ENCODE measurements at regions not wholly inside any gene's neighbourhood (a gene's known extent, or its start where the extent isn't known, plus 50 kb on each side); places are given as distances from the start of the nearest gene placed in this dataset.

GRCh38 chr1:222370913-222371675 is 176.8 kb downstream of the HHIPL2 start:
- DNase-seq (ENCODE audit: low read depth in 4 of 4, low spot score in 3 of 4), result no peak

DNA sequence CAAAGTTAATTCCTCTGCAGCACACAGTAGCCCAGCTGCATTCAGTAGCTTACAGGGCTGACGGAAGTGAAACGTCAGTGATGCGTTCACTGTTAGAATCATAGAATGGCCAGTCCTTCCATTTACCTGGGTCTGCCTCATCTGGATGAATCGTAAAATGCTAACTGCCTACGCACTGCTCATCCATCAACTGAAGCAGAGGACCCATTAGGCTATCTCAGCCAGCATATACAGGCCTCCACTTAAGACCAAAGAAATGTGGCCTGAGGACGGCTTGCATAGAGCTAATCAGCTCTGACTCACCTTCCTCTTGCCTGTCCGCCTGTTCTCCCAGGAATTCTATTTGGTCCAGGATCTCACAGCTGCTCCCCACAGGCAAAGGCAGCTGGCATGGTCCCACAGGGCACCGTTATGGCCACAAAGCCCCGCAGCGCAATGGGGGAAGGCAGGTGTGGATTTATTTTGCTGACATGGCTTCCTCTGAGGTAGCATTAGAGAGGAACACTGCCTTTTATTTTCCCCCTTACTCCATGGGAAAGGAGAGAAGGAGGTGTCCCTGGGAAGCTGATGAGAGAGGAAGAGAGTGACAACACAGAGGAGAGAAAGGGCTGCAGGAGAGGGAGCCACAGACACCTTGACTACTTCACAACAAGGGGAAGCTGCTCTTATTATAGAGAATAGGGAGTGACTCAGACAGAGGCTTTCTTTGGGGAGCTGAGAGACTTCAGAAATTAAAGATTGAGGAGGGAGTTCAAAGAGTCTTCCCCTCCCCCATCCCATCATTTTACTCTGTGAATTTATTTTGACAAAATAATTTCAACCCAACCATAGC is 177.6 kb downstream of the HHIPL2 start:
- DNase-seq (ENCODE audit: low read depth in 4 of 4, low spot score in 3 of 4), result no peak

GRCh38 chr1:222369148-222369547 is 178.8 kb downstream of the HHIPL2 start:
- no peak for DNase-seq (ENCODE audit: low read depth in 4 of 4, low spot score in 3 of 4)

GRCh38 chr1:222358100-222358499 is 189.8 kb downstream of the HHIPL2 start:
- no peak for DNase-seq (ENCODE audit: low read depth in 4 of 4, low spot score in 3 of 4)

DNA sequence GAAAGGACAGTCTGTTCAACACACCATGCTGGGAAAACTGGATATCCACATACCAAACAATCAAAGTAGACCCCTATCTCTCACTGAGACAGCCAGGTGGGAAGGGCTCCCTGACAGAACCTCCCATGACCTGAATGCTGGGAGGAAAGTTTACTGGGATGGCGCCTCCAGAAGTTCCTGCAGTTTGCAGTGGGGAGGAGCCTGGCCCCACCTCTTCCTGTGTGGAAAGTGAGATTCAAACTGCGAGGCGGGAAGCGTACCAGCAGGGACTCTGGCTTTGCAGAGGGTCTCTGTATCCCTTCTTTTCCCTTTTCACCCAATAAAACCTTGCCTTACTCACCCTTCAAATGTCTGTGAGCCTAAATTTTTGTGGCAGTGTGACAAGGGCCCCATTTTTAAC is 190.7 kb downstream of the HHIPL2 start:
- DNase-seq (ENCODE audit: low read depth in 4 of 4, low spot score in 3 of 4), result no peak

GRCh38 chr1:222347627-222348026 is 200.3 kb downstream of the HHIPL2 start:
- no peak for DNase-seq (ENCODE audit: low read depth in 4 of 4, low spot score in 3 of 4)

- DNase-seq (ENCODE audit: low read depth in 4 of 4, low spot score in 3 of 4), result no peak
Observed at GRCh38 chr1:222346955-222347354, 200.9 kb downstream of the HHIPL2 start.

- no peak for DNase-seq (ENCODE audit: low read depth in 4 of 4, low spot score in 3 of 4)
Observed at GRCh38 chr1:222339376-222339947, 208.4 kb downstream of the HHIPL2 start.

DNA sequence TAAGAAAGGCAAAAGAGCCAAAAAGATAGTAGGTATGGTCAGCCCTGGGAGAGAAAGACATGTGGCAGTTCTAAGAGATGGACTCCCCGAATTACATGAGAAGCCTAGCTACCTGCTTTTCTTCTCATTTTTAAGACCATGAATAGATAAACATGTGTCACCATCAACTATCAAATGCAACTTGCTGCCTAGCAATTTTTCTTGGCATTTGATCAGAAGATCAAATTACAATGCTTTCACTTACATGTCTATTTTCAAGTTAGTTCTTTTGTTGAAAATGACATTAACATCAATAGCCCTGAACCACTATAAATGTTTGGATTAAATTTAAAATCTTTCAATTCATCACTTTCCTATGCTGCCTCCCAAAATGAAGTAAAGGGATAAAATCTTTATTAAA is 212.3 kb downstream of the HHIPL2 start:
- no peak for DNase-seq (ENCODE audit: low read depth in 4 of 4, low spot score in 3 of 4)

DNA sequence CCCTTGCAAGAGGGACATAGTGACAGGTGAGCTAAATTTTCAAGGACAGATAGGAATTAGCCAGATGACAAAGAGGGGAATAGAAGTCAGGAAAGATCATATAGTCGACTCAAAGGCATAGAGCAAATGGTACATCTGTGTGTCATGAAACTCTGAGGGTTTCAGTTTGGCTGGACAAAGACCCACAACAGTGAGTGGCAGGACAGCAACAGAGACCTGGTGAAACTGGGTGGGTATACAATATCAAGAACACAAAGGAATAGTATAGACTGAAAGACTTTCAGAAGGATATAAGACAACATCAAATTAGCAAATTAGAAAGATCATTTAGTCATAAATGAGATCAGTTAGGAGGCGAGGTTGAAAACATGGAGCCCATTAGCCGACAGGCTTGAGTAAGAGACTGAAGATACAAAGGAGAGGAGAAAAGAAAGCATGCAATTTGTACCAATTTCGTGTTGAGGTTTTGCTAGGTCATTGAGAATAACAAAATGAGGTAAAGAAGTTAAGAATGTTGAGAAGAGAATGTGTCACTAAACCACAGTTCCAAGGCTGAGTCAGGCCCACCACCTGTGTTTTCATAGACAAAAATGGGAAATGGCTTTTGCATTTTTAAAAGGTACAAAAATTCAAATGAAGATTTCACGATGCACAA is 213.8 kb downstream of the HHIPL2 start:
- no peak for DNase-seq (ENCODE audit: low read depth in 4 of 4, low spot score in 3 of 4)

DNA sequence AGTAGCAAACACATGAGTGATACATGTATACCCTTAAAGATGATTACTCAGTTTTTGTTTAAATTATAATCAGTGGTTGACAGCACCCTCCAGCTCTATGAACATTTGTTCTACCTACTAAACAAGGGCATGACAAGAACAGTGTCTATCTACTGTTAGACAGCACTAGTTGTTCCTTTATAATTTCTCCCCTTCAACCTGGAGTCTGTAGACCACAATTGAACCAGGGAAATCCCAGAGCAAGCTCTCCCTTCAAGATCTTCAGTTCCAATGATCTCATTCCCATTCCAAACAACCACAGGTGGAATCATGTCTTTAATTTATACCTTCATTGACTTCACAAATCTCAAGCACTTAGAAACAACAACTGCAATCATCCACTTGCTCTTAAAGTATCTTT is 216.1 kb downstream of the HHIPL2 start:
- DNase-seq (ENCODE audit: low read depth in 4 of 4, low spot score in 3 of 4), result no peak

DNA sequence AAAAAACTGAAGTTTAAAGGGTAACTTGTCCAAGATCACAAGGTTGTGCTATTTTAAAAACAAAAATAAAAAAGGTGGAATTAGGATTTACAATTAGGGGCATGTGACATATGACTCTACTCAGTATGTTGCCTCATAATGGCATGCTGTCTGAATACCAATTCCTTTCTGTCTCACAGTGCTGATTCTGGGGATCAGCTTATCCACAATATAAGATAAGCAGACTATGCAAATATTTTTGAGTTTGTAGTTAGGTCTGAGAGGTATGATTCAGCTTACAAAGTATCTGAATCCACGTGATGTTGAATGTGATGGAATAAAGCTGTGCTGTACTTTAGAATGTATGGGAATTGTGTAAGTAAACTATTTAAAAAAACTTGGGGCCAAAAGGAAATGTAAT is 216.6 kb downstream of the HHIPL2 start:
- no peak for DNase-seq (ENCODE audit: low read depth in 4 of 4, low spot score in 3 of 4)

DNA sequence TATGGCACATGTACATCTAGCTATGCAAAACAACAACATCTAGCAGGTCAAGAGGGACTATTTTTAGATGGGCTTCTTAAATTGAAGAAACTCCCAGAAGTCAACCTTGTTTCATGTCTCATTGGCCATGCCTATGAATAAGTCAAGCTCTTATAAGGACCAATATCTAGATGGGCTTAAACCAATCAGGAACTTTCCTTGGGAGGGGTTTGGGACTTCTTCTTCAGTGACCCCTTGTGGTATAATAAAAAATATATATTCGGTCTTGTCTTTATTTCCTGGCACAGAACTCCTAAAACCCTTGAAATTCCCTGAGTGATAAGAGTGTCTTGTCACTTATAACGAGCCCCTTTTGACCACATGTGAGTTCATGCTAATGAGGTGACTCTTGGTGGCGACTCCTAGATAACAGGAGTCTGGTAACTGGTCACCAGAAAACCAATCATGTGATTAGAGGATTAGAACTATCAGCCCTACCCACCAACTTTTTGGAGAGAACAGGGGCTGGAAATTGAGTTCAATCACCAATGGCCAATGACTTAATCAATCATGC is 218.3 kb downstream of the HHIPL2 start:
- no peak for DNase-seq (ENCODE audit: low read depth in 4 of 4, low spot score in 3 of 4)

GRCh38 chr1:222326710-222327036 is 221.2 kb downstream of the HHIPL2 start:
- no peak for DNase-seq (ENCODE audit: low read depth in 4 of 4, low spot score in 3 of 4)

- no peak for DNase-seq (ENCODE audit: low read depth in 4 of 4, low spot score in 3 of 4)
Observed at GRCh38 chr1:222326006-222326709, 221.7 kb downstream of the HHIPL2 start.

DNA sequence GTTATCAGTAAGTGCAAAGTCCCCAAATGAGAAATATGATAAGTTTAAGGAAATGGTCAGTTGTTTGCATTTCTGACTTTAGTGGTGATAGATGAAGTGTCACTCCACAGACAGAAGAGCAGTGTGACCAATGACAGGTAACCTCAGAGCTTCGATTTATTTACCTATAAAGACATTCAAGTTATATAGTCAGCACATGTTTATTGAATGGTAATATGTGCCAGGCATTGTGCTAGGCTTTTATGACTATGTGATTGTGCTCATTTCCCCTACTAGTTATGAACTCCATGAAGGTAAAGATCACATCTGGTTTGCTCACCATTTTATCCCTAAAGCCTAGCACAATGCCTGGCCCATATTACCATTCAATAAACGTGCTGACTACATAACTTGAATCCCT is 222.4 kb downstream of the HHIPL2 start:
- DNase-seq (ENCODE audit: low read depth in 4 of 4, low spot score in 3 of 4), result no peak

DNA sequence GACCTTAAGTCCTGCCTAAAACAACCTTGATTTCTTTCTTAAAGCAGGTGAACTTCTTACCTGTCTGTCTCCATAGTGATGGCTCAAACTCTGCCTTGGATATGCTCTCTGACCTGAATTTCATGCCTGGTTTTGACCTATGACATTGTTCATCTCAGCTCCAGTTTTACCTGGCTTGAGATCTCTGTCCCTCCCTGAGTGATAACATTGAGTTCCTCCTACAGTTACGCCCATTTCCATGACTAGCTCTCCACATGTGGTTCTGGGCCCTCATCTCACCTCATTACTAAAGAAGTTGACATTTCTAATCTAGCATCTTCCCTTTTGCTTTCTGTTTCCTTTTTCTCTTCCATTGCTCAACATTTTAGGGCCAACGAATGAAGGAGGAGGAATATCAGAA is 233.1 kb downstream of the HHIPL2 start:
- no peak for DNase-seq (ENCODE audit: low read depth in 4 of 4, low spot score in 3 of 4)

DNA sequence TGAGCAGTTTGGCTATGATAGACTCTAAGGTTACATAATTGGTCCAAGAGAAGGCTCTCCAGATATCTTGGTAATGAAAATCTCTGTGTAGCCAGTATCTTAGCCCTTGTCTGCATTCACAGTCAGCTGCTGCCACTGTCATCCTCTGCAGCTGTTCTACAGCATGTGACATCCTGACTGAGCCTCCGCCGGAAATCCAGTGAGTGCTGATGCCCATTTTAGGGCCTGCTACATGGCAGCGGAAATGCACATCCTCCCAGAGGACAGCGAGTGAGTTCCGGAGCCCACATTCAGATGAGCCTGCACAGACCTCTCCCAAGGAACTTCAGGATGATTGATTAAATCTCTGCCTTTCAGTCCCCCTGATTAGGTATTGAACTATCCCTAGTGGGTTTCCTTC is 237.1 kb downstream of the HHIPL2 start:
- DNase-seq (ENCODE audit: low read depth in 4 of 4, low spot score in 3 of 4), result no peak

- no peak for DNase-seq (ENCODE audit: low read depth in 4 of 4, low spot score in 3 of 4)
Observed at GRCh38 chr1:222307621-222308020, 240.3 kb downstream of the HHIPL2 start.

DNA sequence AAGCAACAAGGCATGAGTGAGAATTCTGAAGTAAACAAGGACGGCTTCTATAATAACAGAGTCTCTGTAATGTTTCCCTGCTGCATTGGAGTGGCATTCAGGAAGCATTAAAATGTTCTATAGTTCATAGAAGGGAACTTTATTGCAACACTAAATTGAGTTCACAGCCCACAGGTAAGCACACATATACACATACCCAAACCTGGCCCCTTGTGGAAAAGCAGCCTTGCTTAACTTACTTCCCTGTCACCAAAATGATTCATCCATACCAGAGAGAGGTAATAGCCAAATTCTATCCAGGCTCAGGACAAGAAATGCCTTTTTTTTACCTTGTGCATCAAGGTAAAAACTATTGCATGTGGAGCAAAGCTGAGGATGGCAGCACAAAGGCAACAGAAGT is 241.4 kb downstream of the HHIPL2 start:
- no peak for DNase-seq (ENCODE audit: low read depth in 4 of 4, low spot score in 3 of 4)

DNA sequence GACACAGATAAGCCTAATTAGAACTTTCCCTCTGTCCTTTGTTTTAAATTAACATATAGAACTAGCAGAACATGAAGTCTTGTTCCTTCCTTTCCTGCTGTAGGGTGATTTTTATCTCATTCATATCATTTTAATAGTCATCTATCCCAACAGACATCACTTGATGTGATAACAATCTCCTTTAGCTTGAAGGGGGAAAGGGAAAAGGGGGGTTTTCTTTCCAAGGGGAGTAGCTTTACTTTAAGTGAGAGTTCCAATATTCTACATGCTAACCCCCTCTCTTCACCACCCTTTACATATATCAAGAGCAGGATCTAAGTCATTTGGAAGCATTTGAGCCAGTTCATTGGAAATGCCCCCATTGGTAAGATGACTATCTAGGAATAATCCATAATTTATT is 241.9 kb downstream of the HHIPL2 start:
- DNase-seq (ENCODE audit: low read depth in 4 of 4, low spot score in 3 of 4), result no peak
